Activated CD8-positive, alpha-beta T cell treated with anti-CD3 and anti-CD28 coated beads for 36 hours (primary cell): ENCODE measurements at regions not wholly inside any gene's neighbourhood (a gene's known extent, or its start where the extent isn't known, plus 50 kb on each side); places are given as distances from the start of the nearest gene placed in this dataset.

Experiments
- ATAC-seq: fragments of 200-7000 bp; cut with Tn5 transposase; one replicate; pipeline ENCODE4 v1.10.0; 2021; ENCODE audit warnings: mild to moderate bottlenecking, moderate library complexity
- CTCF ChIA-PET: fragments of 350-600 bp; sonication (Branson Sonifier 250); formaldehyde crosslinking; loops from one replicate; lab custom pipeline; 2021; ENCODE audit warnings: antibody characterized with exemption; lab: Charles Lee
- POLR2A ChIA-PET: fragments of 350-600 bp; sonication (Branson Sonifier 250); formaldehyde crosslinking; loops from one replicate; lab custom pipeline; 2021; ENCODE audit warnings: antibody characterized with exemption; lab: Charles Lee
- DNase-seq: peaks from one replicate; pipeline ENCODE4 v3.0.0-alpha.2; 2020
- H3K27ac Mint-ChIP-seq: one replicate; pipeline ENCODE4 v1.8.0; 2021; ENCODE audit warnings: mild to moderate bottlenecking, mixed read lengths
- H3K27me3 Mint-ChIP-seq: one replicate; pipeline ENCODE4 v1.8.0; 2021; ENCODE audit warnings: mixed read lengths
- H3K36me3 Mint-ChIP-seq: one replicate; pipeline ENCODE4 v1.8.0; 2021; ENCODE audit warnings: low read depth, mixed read lengths
- H3K4me1 Mint-ChIP-seq: one replicate; pipeline ENCODE4 v1.8.0; 2021; ENCODE audit warnings: low read depth, mixed read lengths
- H3K4me3 Mint-ChIP-seq: one replicate; pipeline ENCODE4 v1.8.0; 2021; ENCODE audit warnings: mild to moderate bottlenecking, moderate library complexity, mixed read lengths
- H3K9me3 Mint-ChIP-seq: one replicate; pipeline ENCODE4 v1.8.0; 2021; ENCODE audit warnings: mixed read lengths
- intact Hi-C: fragments of 100-400 bp; cut with micrococcal nuclease; formaldehyde crosslinking; loops from one replicate; pipeline ENCODE4 v1.10.0; 2022
- TF ChIP-seq, protein P1 (sequence below): fragments of 200-600 bp; IDR thresholded peaks from one replicate; pipeline ENCODE4 v1.8.0; 2022; ENCODE audit warnings: antibody characterized with exemption, mild to moderate bottlenecking

GRCh38 chr3:117622171-117622841 lies 912.7 kb downstream of the TUSC7 start:
- H3K4me1 Mint-ChIP-seq, result no peaks in the 10 kb centered on the region
- H3K36me3 Mint-ChIP-seq, result no peaks in the 10 kb centered on the region
- no peak for DNase-seq
- no peak for ATAC-seq
- no peak overlapping the region for H3K27ac Mint-ChIP-seq
- H3K9me3 Mint-ChIP-seq, result peaks cover 1% of the 10 kb centered on the region
- ChIA-PET POLR2A (no interaction called here), CTCF (no interaction called here)
- no peak overlapping the region for H3K4me3 Mint-ChIP-seq
- TF ChIP-seq, protein P1, sequence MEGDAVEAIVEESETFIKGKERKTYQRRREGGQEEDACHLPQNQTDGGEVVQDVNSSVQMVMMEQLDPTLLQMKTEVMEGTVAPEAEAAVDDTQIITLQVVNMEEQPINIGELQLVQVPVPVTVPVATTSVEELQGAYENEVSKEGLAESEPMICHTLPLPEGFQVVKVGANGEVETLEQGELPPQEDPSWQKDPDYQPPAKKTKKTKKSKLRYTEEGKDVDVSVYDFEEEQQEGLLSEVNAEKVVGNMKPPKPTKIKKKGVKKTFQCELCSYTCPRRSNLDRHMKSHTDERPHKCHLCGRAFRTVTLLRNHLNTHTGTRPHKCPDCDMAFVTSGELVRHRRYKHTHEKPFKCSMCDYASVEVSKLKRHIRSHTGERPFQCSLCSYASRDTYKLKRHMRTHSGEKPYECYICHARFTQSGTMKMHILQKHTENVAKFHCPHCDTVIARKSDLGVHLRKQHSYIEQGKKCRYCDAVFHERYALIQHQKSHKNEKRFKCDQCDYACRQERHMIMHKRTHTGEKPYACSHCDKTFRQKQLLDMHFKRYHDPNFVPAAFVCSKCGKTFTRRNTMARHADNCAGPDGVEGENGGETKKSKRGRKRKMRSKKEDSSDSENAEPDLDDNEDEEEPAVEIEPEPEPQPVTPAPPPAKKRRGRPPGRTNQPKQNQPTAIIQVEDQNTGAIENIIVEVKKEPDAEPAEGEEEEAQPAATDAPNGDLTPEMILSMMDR, result no peak
- intact Hi-C loops, result no loop called here
- no peaks in the 10 kb centered on the region for H3K27me3 Mint-ChIP-seq

GRCh38 chr3:117624424-117624823 lies 914.8 kb downstream of the TUSC7 start:
- Mint-ChIP-seq H3K36me3 (no peaks in the 10 kb centered on the region), H3K9me3 (no peaks in the 10 kb centered on the region), H3K4me1 (no peaks in the 10 kb centered on the region), H3K27me3 (no peaks in the 10 kb centered on the region), H3K4me3 (no peak overlapping the region), H3K27ac (no peak overlapping the region)
- intact Hi-C loops, result no loop called here
- CTCF ChIA-PET, result no interaction called here
- ATAC-seq (no peak), DNase-seq (no peak)
- TF ChIP-seq, protein P1, result no peak
- POLR2A ChIA-PET, result no interaction called here

- no peaks in the 10 kb centered on the region for H3K36me3 Mint-ChIP-seq
- no peak for DNase-seq
- TF ChIP-seq, protein P1, result no peak
- POLR2A ChIA-PET, result no interaction called here
- no peak overlapping the region for H3K27ac Mint-ChIP-seq
- no peak overlapping the region for H3K4me3 Mint-ChIP-seq
- no peaks in the 10 kb centered on the region for H3K27me3 Mint-ChIP-seq
- ATAC-seq, result no peak
- CTCF ChIA-PET, result no interaction called here
- H3K4me1 Mint-ChIP-seq, result no peaks in the 10 kb centered on the region
- intact Hi-C loops, result no loop called here
- no peaks in the 10 kb centered on the region for H3K9me3 Mint-ChIP-seq
Measured at GRCh38 chr3:117625174-117625573, 915.6 kb downstream of the TUSC7 start.

GRCh38 chr3:117626577-117626976 lies 917.0 kb downstream of the TUSC7 start:
- POLR2A ChIA-PET, result interaction anchor here (0.7 kb wide), 1 partner anchor 215 kb away, joined by 3 read pairs; no protein-coding TSS in a partner anchor
- Mint-ChIP-seq H3K27me3 (no peaks in the 10 kb centered on the region), H3K36me3 (no peaks in the 10 kb centered on the region), H3K9me3 (no peaks in the 10 kb centered on the region), H3K4me1 (no peaks in the 10 kb centered on the region), H3K4me3 (no peak overlapping the region), H3K27ac (no peak overlapping the region)
- ATAC-seq, result no peak
- TF ChIP-seq, protein P1, result no peak
- CTCF ChIA-PET, result no interaction called here
- intact Hi-C loops, result no loop called here
- no peak for DNase-seq

- no peak for ATAC-seq
- H3K36me3 Mint-ChIP-seq, result no peaks in the 10 kb centered on the region
- no peak overlapping the region for H3K4me3 Mint-ChIP-seq
- H3K27me3 Mint-ChIP-seq, result no peaks in the 10 kb centered on the region
- H3K27ac Mint-ChIP-seq, result no peak overlapping the region
- no peak for DNase-seq
- TF ChIP-seq, protein P1, result no peak
- POLR2A ChIA-PET, result no interaction called here
- CTCF ChIA-PET, result no interaction called here
- intact Hi-C loops, result no loop called here
- H3K9me3 Mint-ChIP-seq, result no peaks in the 10 kb centered on the region
- no peaks in the 10 kb centered on the region for H3K4me1 Mint-ChIP-seq
Measured at GRCh38 chr3:117628823-117629291, 919.3 kb downstream of the TUSC7 start.
